Osteoblast (primary cell): ENCODE measurements at regions not wholly inside any gene's neighbourhood (a gene's known extent, or its start where the extent isn't known, plus 50 kb on each side); places are given as distances from the start of the nearest gene placed in this dataset.

Experiments used
- DNase-seq: peaks from one replicate; pipeline ENCODE4 v3.0.0; 2011; ENCODE audit warnings: low spot score, mixed read lengths; ENCODE audit not compliant: insufficient read length; ENCODE audit errors: missing footprints
- H2AFZ ChIP-seq: 2 replicates; pipeline ENCODE4 v1.6.0; 2011; ENCODE audit warnings: mild to moderate bottlenecking, low read length
- H3K27ac ChIP-seq: 2 replicates; pipeline ENCODE4 v1.5.1; 2011; ENCODE audit warnings: mild to moderate bottlenecking, low read depth, low read length, moderate library complexity
- H3K27me3 ChIP-seq: 2 replicates; pipeline ENCODE4 v1.6.0; 2012; ENCODE audit warnings: mild to moderate bottlenecking, control low read depth, inconsistent platforms, low read length, moderate library complexity; ENCODE audit not compliant: insufficient read depth
- H3K36me3 ChIP-seq: 2 replicates; pipeline ENCODE4 v1.5.1; 2011; ENCODE audit warnings: mild to moderate bottlenecking, low read length, control low read depth, moderate library complexity; ENCODE audit not compliant: insufficient read depth
- H3K4me1 ChIP-seq: 2 replicates; pipeline ENCODE4 v1.5.1; 2011; ENCODE audit warnings: mild to moderate bottlenecking, low read length, control low read depth, moderate library complexity; ENCODE audit not compliant: insufficient read depth
- H3K4me2 ChIP-seq: 2 replicates; pipeline ENCODE4 v1.6.0; 2011; ENCODE audit warnings: mild to moderate bottlenecking, low read length; ENCODE audit not compliant: insufficient read depth
- H3K4me3 ChIP-seq: fragments of 200-600 bp; sonication (generic); 3 replicates; pipeline ENCODE4 v1.5.1; 2012; ENCODE audit warnings: mild to moderate bottlenecking, low read length, inconsistent platforms; ENCODE audit not compliant: insufficient read depth
- H3K79me2 ChIP-seq: 2 replicates; pipeline ENCODE4 v1.6.0; 2012; ENCODE audit warnings: mild to moderate bottlenecking, low read length, control low read depth, inconsistent platforms; ENCODE audit not compliant: insufficient read depth
- H3K9me3 ChIP-seq: 2 replicates; pipeline ENCODE4 v1.5.1; 2011; ENCODE audit warnings: low read depth, low read length, control low read depth
- H4K20me1 ChIP-seq: 2 replicates; pipeline ENCODE4 v1.6.0; 2012; ENCODE audit warnings: mild to moderate bottlenecking, low read length, control low read depth; ENCODE audit not compliant: insufficient read depth
- TF ChIP-seq, protein P1 (sequence below): IDR thresholded peaks from 2 replicates; pipeline ENCODE4 v1.5.1; 2011; ENCODE audit warnings: mild to moderate bottlenecking, low read depth, low read length, moderate library complexity; ENCODE audit errors: extremely low read depth

- H2AFZ ChIP-seq: no peak overlapping the region
- no peaks in the 10 kb centered on the region for H3K4me1 ChIP-seq
Measured at GRCh38 chr11:128324531-128325141, 262.7 kb downstream of the ETS1 start.

DNA sequence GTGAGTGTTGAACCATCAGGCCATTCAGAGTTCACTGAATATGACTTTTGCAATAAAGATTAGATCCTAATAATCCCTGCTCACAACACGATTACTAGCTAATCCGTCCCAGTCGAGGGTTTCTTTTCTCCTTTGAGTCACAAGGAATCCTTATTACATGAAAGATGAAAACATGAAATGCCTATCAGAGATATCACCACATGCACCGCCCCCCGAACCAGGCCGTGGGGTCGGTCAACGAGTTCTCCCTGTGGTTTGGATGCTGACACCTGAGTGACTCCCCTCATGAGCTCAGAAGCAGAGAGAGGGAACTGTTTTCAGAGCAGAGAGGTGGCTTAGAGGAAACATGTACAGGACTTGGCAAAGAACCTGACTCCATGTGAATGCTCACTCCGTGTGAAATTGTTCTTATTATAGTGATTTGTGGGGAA, 263.3 kb downstream of the ETS1 start:
- Histone ChIP-seq H2AFZ (no peak overlapping the region), H3K4me2 (no peak overlapping the region), H3K27ac (no peak overlapping the region), H3K79me2 (no peaks in the 10 kb centered on the region), H3K4me1 (no peaks in the 10 kb centered on the region), H3K9me3 (no peaks in the 10 kb centered on the region), H3K36me3 (no peaks in the 10 kb centered on the region), H3K27me3 (peaks cover 3% of the 10 kb centered on the region), H3K4me3 (no peak overlapping the region), H4K20me1 (no peaks in the 10 kb centered on the region)
- no peak for DNase-seq
- TF ChIP-seq, protein P1, sequence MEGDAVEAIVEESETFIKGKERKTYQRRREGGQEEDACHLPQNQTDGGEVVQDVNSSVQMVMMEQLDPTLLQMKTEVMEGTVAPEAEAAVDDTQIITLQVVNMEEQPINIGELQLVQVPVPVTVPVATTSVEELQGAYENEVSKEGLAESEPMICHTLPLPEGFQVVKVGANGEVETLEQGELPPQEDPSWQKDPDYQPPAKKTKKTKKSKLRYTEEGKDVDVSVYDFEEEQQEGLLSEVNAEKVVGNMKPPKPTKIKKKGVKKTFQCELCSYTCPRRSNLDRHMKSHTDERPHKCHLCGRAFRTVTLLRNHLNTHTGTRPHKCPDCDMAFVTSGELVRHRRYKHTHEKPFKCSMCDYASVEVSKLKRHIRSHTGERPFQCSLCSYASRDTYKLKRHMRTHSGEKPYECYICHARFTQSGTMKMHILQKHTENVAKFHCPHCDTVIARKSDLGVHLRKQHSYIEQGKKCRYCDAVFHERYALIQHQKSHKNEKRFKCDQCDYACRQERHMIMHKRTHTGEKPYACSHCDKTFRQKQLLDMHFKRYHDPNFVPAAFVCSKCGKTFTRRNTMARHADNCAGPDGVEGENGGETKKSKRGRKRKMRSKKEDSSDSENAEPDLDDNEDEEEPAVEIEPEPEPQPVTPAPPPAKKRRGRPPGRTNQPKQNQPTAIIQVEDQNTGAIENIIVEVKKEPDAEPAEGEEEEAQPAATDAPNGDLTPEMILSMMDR: no peak

More at GRCh38 chr11:128324531-128325141, 262.7 kb downstream of the ETS1 start:
- Histone ChIP-seq H3K79me2 (no peaks in the 10 kb centered on the region), H3K36me3 (no peaks in the 10 kb centered on the region), H3K27me3 (peaks cover 3% of the 10 kb centered on the region), H3K9me3 (no peaks in the 10 kb centered on the region), H3K4me3 (no peak overlapping the region), H3K4me2 (no peak overlapping the region), H3K27ac (no peak overlapping the region), H4K20me1 (no peaks in the 10 kb centered on the region)
- no peak for DNase-seq
- TF ChIP-seq, protein P1: no peak

DNA sequence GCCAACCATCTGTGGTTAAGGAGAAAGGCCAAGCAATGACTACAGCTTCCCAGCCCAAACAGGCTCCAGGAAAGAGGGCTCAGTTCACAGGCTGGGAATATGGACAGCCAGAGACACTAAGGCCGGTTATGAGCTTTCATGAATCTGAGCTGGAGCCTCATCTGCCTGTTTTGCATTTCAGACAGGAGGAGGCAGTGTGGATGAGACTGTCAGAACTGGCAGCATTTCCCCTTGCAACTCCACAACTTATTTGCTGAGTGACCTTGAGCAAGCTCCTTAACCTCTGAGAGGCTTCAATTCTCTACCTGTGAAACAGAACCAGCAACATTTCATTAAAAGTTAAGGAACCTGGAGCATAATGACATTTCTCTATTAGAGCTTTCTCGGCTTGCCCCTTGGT, 264.0 kb downstream of the ETS1 start:
- Histone ChIP-seq H3K36me3 (no peaks in the 10 kb centered on the region), H2AFZ (no peak overlapping the region), H3K9me3 (no peaks in the 10 kb centered on the region), H3K27me3 (peaks cover 3% of the 10 kb centered on the region), H3K27ac (no peak overlapping the region), H3K79me2 (no peaks in the 10 kb centered on the region), H4K20me1 (no peaks in the 10 kb centered on the region), H3K4me2 (no peak overlapping the region), H3K4me3 (no peak overlapping the region), H3K4me1 (no peaks in the 10 kb centered on the region)
- TF ChIP-seq, protein P1: peak; percentile 57
- DNase-seq: no peak

DNA sequence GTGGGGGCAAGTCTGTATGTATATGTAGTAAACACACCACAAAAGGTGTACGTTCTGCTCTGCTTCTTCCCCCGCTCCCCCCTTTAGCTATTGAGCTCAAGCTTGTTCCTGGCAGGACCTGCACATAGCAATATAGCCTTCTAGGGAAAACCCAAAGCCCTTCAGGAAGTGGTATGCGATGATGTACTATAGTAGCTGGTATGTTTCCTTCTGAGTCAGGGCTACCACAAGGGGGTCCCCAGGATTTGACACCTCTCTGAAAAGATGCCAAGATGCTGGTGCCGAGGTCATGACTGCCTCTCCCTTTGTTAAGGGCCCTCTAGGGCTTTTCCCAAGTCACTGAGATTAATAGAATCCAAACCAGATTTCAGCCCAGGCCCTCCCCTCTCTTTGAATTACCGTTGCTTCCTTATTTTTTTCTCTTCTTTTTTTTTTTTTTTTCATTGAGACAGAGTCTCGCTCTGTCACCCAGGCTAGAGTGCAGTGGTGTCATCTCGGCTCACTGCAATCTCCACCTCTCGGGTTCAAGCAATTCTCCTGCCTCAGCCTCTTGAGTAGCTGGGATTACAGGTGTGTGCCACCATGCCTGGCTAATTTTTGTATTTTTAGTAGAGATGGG, 268.4 kb downstream of the ETS1 start:
- H2AFZ ChIP-seq: no peak overlapping the region
- H3K4me1 ChIP-seq: no peaks in the 10 kb centered on the region
- H3K27ac ChIP-seq: no peak overlapping the region
- DNase-seq: no peak
- no peaks in the 10 kb centered on the region for H3K36me3 ChIP-seq
- H3K79me2 ChIP-seq: no peaks in the 10 kb centered on the region
- H3K4me3 ChIP-seq: no peak overlapping the region
- no peak overlapping the region for H3K4me2 ChIP-seq
- H4K20me1 ChIP-seq: no peaks in the 10 kb centered on the region
- no peaks in the 10 kb centered on the region for H3K27me3 ChIP-seq
- H3K9me3 ChIP-seq: peaks cover 2% of the 10 kb centered on the region
- TF ChIP-seq, protein P1: no peak
